Trophoblast cell (in vitro differentiated cells and primary cell): ENCODE measurements at regions not wholly inside any gene's neighbourhood (a gene's known extent, or its start where the extent isn't known, plus 50 kb on each side); places are given as distances from the start of the nearest gene placed in this dataset.

Experiments used
- DNase-seq, 2 donors: peaks; one replicate each; pipeline ENCODE4 v3.0.0-alpha.2; 2016
- H2AFZ ChIP-seq: 2 replicates; pipeline ENCODE4 v1.6.1; 2013; ENCODE audit warnings: low read length, moderate library complexity, mild to moderate bottlenecking; ENCODE audit not compliant: insufficient read depth, poor library complexity
- H2AK5ac ChIP-seq: 2 replicates; pipeline ENCODE4 v1.6.1; 2013; ENCODE audit warnings: mild to moderate bottlenecking, low read length
- H2BK120ac ChIP-seq: 2 replicates; pipeline ENCODE4 v1.6.1; 2013; ENCODE audit warnings: low read length, mild to moderate bottlenecking, moderate library complexity; ENCODE audit not compliant: insufficient read depth, poor library complexity
- H2BK12ac ChIP-seq: 2 replicates; pipeline ENCODE4 v1.6.1; 2013; ENCODE audit warnings: mild to moderate bottlenecking, low read length, moderate library complexity
- H2BK5ac ChIP-seq: 2 replicates; pipeline ENCODE4 v1.6.1; 2013; ENCODE audit warnings: low read length, low read depth, moderate library complexity, mild to moderate bottlenecking; ENCODE audit not compliant: poor library complexity
- H3K14ac ChIP-seq: 2 replicates; pipeline ENCODE4 v1.6.1; 2013; ENCODE audit warnings: mild to moderate bottlenecking, low read length
- H3K18ac ChIP-seq: 2 replicates; pipeline ENCODE4 v1.6.1; 2013; ENCODE audit warnings: mild to moderate bottlenecking, low read length
- H3K23ac ChIP-seq: 2 replicates; pipeline ENCODE4 v1.6.1; 2013; ENCODE audit warnings: low read length
- H3K27ac ChIP-seq: 2 replicates; pipeline ENCODE4 v1.5.1; 2013; ENCODE audit warnings: low read depth, mild to moderate bottlenecking, inconsistent platforms, low read length, moderate library complexity
- H3K27me3 ChIP-seq: 2 replicates; pipeline ENCODE4 v1.6.1; 2013; ENCODE audit warnings: inconsistent platforms, mild to moderate bottlenecking, low read length, moderate library complexity; ENCODE audit not compliant: insufficient read depth
- H3K36me3 ChIP-seq, 2 experiments: 1 replicate in 1 of 2; 2 replicates in 1 of 2; pipeline ENCODE4 v1.6.1; 2013; ENCODE audit warnings: low read length in 2 of 2, mild to moderate bottlenecking in 2 of 2, moderate library complexity in 1 of 2; ENCODE audit not compliant: insufficient read depth in 2 of 2, control insufficient read depth in 1 of 2
- H3K4ac ChIP-seq: 2 replicates; pipeline ENCODE4 v1.6.1; 2013; ENCODE audit warnings: low read depth, mild to moderate bottlenecking, low read length, moderate library complexity
- H3K4me1 ChIP-seq, 2 experiments: 1 replicate in 1 of 2; 2 replicates in 1 of 2; pipeline ENCODE4 v1.6.1; 2013; ENCODE audit warnings: low read length in 2 of 2, mild to moderate bottlenecking in 2 of 2, moderate library complexity in 1 of 2; ENCODE audit not compliant: insufficient read depth in 2 of 2, control insufficient read depth in 1 of 2
- H3K4me2 ChIP-seq: 2 replicates; pipeline ENCODE4 v1.6.1; 2013; ENCODE audit warnings: inconsistent platforms, mild to moderate bottlenecking, low read length, moderate library complexity
- H3K4me3 ChIP-seq: 2 replicates; pipeline ENCODE4 v1.5.1; 2013; ENCODE audit warnings: mild to moderate bottlenecking, low read depth, low read length, inconsistent platforms
- H3K79me1 ChIP-seq: one replicate; pipeline ENCODE4 v1.6.1; 2013; ENCODE audit warnings: low read length
- H3K79me2 ChIP-seq: 2 replicates; pipeline ENCODE4 v1.6.1; 2013; ENCODE audit warnings: low read length, mild to moderate bottlenecking; ENCODE audit not compliant: control insufficient read depth, insufficient read depth, poor library complexity
- H3K9ac ChIP-seq: 2 replicates; pipeline ENCODE4 v1.6.1; 2013; ENCODE audit warnings: mild to moderate bottlenecking, low read length
- H3K9me3 ChIP-seq: 2 replicates; pipeline ENCODE4 v1.6.1; 2013; ENCODE audit warnings: low read depth, mild to moderate bottlenecking, control low read depth, inconsistent platforms, low read length; ENCODE audit not compliant: insufficient read depth
- H4K12ac ChIP-seq: 2 replicates; pipeline ENCODE4 v1.6.1; 2013; ENCODE audit warnings: low read depth, mild to moderate bottlenecking, low read length, moderate library complexity
- H4K8ac ChIP-seq: 2 replicates; pipeline ENCODE4 v1.6.1; 2013; ENCODE audit warnings: low read depth, mild to moderate bottlenecking, low read length, moderate library complexity
- H4K91ac ChIP-seq: one replicate; pipeline ENCODE4 v1.6.1; 2013; ENCODE audit warnings: low read depth, mild to moderate bottlenecking, low read length, moderate library complexity
- WGBS: extraction: QIAGEN DNeasy Blood & Tissue Kit; methylation state at CpG from one replicate; pipeline ENCODE4 v1.1.7; 2013; ENCODE audit warnings: missing lambda C conversion rate; ENCODE audit not compliant: insufficient read length, insufficient coverage; ENCODE audit errors: extremely low coverage; 5-methylcytosine and 5-hydroxymethylcytosine counted together

DNA sequence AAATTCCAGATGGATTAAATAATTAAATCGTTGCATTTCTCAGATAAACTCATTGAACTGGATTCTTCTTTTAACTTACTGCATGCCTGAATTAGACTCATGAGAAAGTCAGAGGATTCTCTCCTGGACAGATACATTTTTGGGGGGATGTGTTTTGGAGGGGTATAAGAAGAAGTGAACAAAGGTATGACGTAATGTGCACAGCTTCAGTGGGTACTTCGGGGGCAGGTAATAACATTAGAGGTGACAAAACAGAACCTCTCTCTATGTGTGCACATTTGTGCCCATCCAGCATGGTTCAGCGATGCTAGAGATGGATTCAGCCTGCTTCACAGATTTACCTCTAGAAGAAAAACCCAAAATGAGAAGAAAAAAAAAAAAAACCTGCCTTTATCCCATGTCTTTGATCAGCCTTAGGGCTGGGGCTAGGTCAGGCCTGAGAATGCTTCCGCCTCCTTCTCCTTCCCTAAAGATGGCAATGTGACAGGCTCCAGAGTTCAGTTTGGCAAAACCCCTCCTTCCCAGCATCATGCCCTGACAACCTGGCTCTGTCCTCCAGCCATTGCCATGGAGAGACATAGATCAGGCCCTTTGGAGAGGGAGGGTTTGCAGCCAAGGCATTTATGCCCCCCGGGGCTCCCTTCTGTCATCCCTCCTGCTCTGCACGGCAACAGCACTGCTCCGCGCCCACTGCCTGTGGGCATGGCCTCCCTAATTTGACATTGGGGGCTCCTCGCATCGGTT is 166.7 kb downstream of the KCNA5 start:
- Histone ChIP-seq H3K27ac (no peak overlapping the region), H3K9ac (no peak overlapping the region), H2BK12ac (no peak overlapping the region), H2BK120ac (no peak overlapping the region), H3K79me2 (no peaks in the 10 kb centered on the region), H3K36me3 (no peaks in the 10 kb centered on the region), H3K4me3 (no peak overlapping the region), H2BK5ac (no peak overlapping the region), H3K18ac (no peak overlapping the region), H4K8ac (no peak overlapping the region), H3K4me2 (no peak overlapping the region), H4K91ac (no peak overlapping the region), H3K14ac (no peak overlapping the region), H2AFZ (no peak overlapping the region), H3K4ac (no peak overlapping the region), H3K9me3 (no peaks in the 10 kb centered on the region), H3K23ac (no peak overlapping the region), H3K4me1 (no peaks in the 10 kb centered on the region), H3K79me1 (no peaks in the 10 kb centered on the region), H4K12ac (no peak overlapping the region), H2AK5ac (no peak overlapping the region), H3K27me3 (no peaks in the 10 kb centered on the region)
- DNase-seq, result no peak
- no CpG with 5 or more reads among the region's 11 CpGs for WGBS

DNA sequence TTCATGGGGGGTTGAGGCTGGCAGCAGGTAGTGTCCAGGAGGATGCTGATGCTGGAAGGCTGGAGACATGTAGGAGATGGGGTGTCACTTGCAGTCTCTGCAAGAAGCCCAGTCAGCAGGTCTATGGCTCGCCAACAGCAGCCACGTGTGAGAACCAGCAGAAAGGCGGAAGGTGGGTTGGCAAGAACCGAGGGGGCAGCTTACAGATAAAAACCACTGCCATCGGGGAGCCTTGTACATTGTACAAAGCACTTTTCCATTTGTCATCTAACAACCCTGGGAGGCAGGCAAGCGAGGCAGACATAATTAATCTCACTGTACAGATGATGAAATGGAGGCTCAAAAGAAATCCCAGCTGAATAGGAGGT is 167.2 kb downstream of the KCNA5 start:
- Histone ChIP-seq H3K4ac (no peak overlapping the region), H3K79me2 (no peaks in the 10 kb centered on the region), H3K79me1 (no peaks in the 10 kb centered on the region), H3K4me1 (no peaks in the 10 kb centered on the region), H3K36me3 (no peaks in the 10 kb centered on the region), H3K4me2 (no peak overlapping the region), H3K9ac (no peak overlapping the region), H4K91ac (no peak overlapping the region), H3K9me3 (no peaks in the 10 kb centered on the region), H2AFZ (no peak overlapping the region), H2BK5ac (no peak overlapping the region), H3K23ac (no peak overlapping the region), H3K27ac (no peak overlapping the region), H4K12ac (no peak overlapping the region), H3K14ac (no peak overlapping the region), H2BK12ac (no peak overlapping the region), H2AK5ac (no peak overlapping the region), H3K27me3 (no peaks in the 10 kb centered on the region), H4K8ac (no peak overlapping the region), H3K4me3 (no peak overlapping the region), H2BK120ac (no peak overlapping the region), H3K18ac (no peak overlapping the region)
- WGBS, result no CpG with 5 or more reads among the region's 6 CpGs
- no peak for DNase-seq

DNA sequence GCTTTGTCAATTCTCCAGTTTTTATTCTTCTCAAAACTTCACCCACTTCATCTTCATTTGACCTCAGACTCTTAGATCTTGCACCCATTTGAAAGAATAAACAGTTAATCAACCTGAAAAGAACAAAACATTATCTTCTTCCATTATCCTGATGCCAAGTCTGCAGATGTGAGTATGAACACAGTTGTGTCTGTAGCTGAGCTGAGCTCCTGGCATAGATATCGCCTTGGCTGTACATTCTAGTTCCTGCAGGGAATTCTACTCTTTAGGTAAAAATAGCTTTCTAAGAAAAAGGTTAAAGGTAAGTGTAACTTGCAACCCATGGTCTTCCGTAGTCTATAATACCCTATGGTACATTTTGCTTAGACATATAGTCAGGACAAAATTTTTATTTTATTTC is 169.7 kb downstream of the KCNA5 start:
- Histone ChIP-seq H2BK5ac (no peak overlapping the region), H3K14ac (no peak overlapping the region), H3K9me3 (no peaks in the 10 kb centered on the region), H3K4me2 (no peak overlapping the region), H3K79me2 (no peaks in the 10 kb centered on the region), H3K4ac (no peak overlapping the region), H3K9ac (no peak overlapping the region), H3K4me1 (no peaks in the 10 kb centered on the region), H3K79me1 (no peaks in the 10 kb centered on the region), H3K27me3 (no peaks in the 10 kb centered on the region), H3K18ac (no peak overlapping the region), H2AK5ac (no peak overlapping the region), H2BK12ac (no peak overlapping the region), H2BK120ac (no peak overlapping the region), H3K36me3 (no peaks in the 10 kb centered on the region), H2AFZ (no peak overlapping the region), H3K23ac (no peak overlapping the region), H4K91ac (no peak overlapping the region), H4K8ac (no peak overlapping the region), H3K27ac (no peak overlapping the region), H3K4me3 (no peak overlapping the region), H4K12ac (no peak overlapping the region)
- DNase-seq, result no peak
- WGBS, result no CpG with 5 or more reads among the region's 2 CpGs

DNA sequence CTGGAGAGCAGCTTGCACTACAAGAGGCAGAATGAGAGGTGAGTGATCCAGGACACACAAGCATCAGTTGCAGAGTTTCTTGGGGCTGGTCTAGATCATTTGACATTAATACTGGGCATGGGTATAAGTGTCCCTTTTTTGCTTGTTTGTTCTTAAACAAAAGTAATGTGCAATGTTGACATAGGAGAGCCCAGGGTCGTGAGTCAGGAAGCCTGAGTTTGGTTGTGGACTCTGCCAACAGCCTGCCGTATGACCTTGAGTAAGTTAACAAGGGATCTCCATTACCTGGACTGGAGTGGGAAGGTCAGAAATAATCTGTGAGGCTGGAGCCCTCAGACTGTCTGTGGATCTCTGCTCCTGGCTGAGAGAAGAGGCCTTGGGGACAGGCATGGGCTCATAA is 170.3 kb downstream of the KCNA5 start:
- no peaks in the 10 kb centered on the region for H3K27me3 ChIP-seq
- H2BK12ac ChIP-seq, result no peak overlapping the region
- no peak overlapping the region for H3K14ac ChIP-seq
- no peak overlapping the region for H3K18ac ChIP-seq
- H3K4ac ChIP-seq, result no peak overlapping the region
- no peak overlapping the region for H3K23ac ChIP-seq
- no peak overlapping the region for H4K8ac ChIP-seq
- no peak overlapping the region for H3K27ac ChIP-seq
- no peaks in the 10 kb centered on the region for H3K79me1 ChIP-seq
- H3K4me3 ChIP-seq, result no peak overlapping the region
- WGBS, result no CpG with 5 or more reads among the region's 2 CpGs
- H2AFZ ChIP-seq, result no peak overlapping the region
- no peak overlapping the region for H2AK5ac ChIP-seq
- no peak overlapping the region for H3K9ac ChIP-seq
- H2BK5ac ChIP-seq, result no peak overlapping the region
- no peaks in the 10 kb centered on the region for H3K36me3 ChIP-seq
- H3K4me2 ChIP-seq, result no peak overlapping the region
- no peak overlapping the region for H4K91ac ChIP-seq
- H3K9me3 ChIP-seq, result no peaks in the 10 kb centered on the region
- H4K12ac ChIP-seq, result no peak overlapping the region
- no peaks in the 10 kb centered on the region for H3K79me2 ChIP-seq
- H3K4me1 ChIP-seq, result no peaks in the 10 kb centered on the region
- no peak overlapping the region for H2BK120ac ChIP-seq
- no peak for DNase-seq
